Bronchial epithelial cell (primary cell): ENCODE measurements at regions not wholly inside any gene's neighbourhood (a gene's known extent, or its start where the extent isn't known, plus 50 kb on each side); places are given as distances from the start of the nearest gene placed in this dataset.
A peak's percentile ranks its signal among the peaks of the same experiment; 100 is the strongest.

Experiments
- DNase-seq: peaks from one replicate; pipeline ENCODE4 v3.0.0-alpha.2; 2010; ENCODE audit warnings: low read depth
- FAIRE-seq: peaks from 2 replicates; lab custom pipeline; 2011; peaks lifted over from hg19 to GRCh38; lab: Jason Lieb, UNC
- H3K27me3 ChIP-seq: 2 replicates; pipeline ENCODE4 v1.5.1; 2011; ENCODE audit warnings: low read length; ENCODE audit not compliant: control insufficient read depth, insufficient read depth
- H3K36me3 ChIP-seq: 2 replicates; pipeline ENCODE4 v1.5.1; 2011; ENCODE audit warnings: low read length; ENCODE audit not compliant: control insufficient read depth, insufficient read depth
- H3K4me3 ChIP-seq: 2 replicates; pipeline ENCODE4 v1.5.1; 2011; ENCODE audit warnings: mild to moderate bottlenecking, low read depth, low read length, control low read depth
- CTCF ChIP-seq: IDR thresholded peaks from 2 replicates; pipeline ENCODE4 v1.5.1; 2011; ENCODE audit warnings: mild to moderate bottlenecking, moderate library complexity, low read length, control low read depth, inconsistent platforms; ENCODE audit not compliant: insufficient read depth, severe bottlenecking

- no peaks in the 10 kb centered on the region for H3K36me3 ChIP-seq
- FAIRE-seq: no peak
- no peak for TF ChIP-seq CTCF
- no peak overlapping the region for H3K4me3 ChIP-seq
- peaks cover 3% of the 10 kb centered on the region for H3K27me3 ChIP-seq
- no peak for DNase-seq
Measured at GRCh38 chr4:26148927-26149326, 171.9 kb upstream of the RBPJ start.

- no peak for TF ChIP-seq CTCF
- no peak overlapping the region for H3K4me3 ChIP-seq
- FAIRE-seq: no peak
- peaks cover 3% of the 10 kb centered on the region for H3K27me3 ChIP-seq
- no peaks in the 10 kb centered on the region for H3K36me3 ChIP-seq
- DNase-seq: peak; percentile 72
Measured at GRCh38 chr4:26150948-26151347, 169.9 kb upstream of the RBPJ start.

- DNase-seq: no peak
- Histone ChIP-seq H3K27me3 (peaks cover 3% of the 10 kb centered on the region), H3K36me3 (no peaks in the 10 kb centered on the region), H3K4me3 (no peak overlapping the region)
- no peak for FAIRE-seq
- TF ChIP-seq CTCF: no peak
Measured at GRCh38 chr4:26151615-26152014, 169.2 kb upstream of the RBPJ start.

- FAIRE-seq (peak; percentile 7), DNase-seq (no peak)
- H3K27me3 ChIP-seq: peaks cover 3% of the 10 kb centered on the region
Measured at GRCh38 chr4:26152056-26152455, 168.8 kb upstream of the RBPJ start.

GRCh38 chr4:26157541-26157940 lies 163.3 kb upstream of the RBPJ start:
- Histone ChIP-seq H3K4me3 (no peak overlapping the region), H3K27me3 (no peaks in the 10 kb centered on the region), H3K36me3 (no peaks in the 10 kb centered on the region)
- FAIRE-seq (no peak), DNase-seq (no peak)
- no peak for TF ChIP-seq CTCF

More at GRCh38 chr4:26152056-26152455, 168.8 kb upstream of the RBPJ start:
- no peak for TF ChIP-seq CTCF
- no peaks in the 10 kb centered on the region for H3K36me3 ChIP-seq
- H3K4me3 ChIP-seq: no peak overlapping the region

- DNase-seq: no peak
- no peaks in the 10 kb centered on the region for H3K36me3 ChIP-seq
- no peaks in the 10 kb centered on the region for H3K27me3 ChIP-seq
- H3K4me3 ChIP-seq: no peak overlapping the region
- FAIRE-seq: peak; percentile 28
- no peak for TF ChIP-seq CTCF
Measured at GRCh38 chr4:26160591-26160990, 160.2 kb upstream of the RBPJ start.
